Loucy (cell line): ENCODE measurements at regions not wholly inside any gene's neighbourhood (a gene's known extent, or its start where the extent isn't known, plus 50 kb on each side); places are given as distances from the start of the nearest gene placed in this dataset.

ENCODE experiments used
- CTCF ChIP-seq: fragments of 200-600 bp; sonication (generic); conservative IDR thresholded peaks from 2 replicates; pipeline ENCODE4 v1.5.1; 2014; ENCODE audit warnings: mild to moderate bottlenecking, antibody characterized with exemption, low read length
- EZH2phosphoT487 ChIP-seq: fragments of 200-600 bp; IDR thresholded peaks from 2 replicates; pipeline ENCODE4 v1.6.1; 2018; ENCODE audit warnings: antibody characterized with exemption, mild to moderate bottlenecking, moderate library complexity, borderline replicate concordance

GRCh38 chr2:223369889-223370288 is 232.3 kb downstream of the SCG2 start:
- TF ChIP-seq CTCF (no peak), EZH2phosphoT487 (no peak)
